ENCODE measurements at regions not wholly inside any gene's neighbourhood (a gene's known extent, or its start where the extent isn't known, plus 50 kb on each side); places are given as distances from the start of the nearest gene placed in this dataset.
A peak's percentile ranks its signal among the peaks of the same experiment; 100 is the strongest.

DNA sequence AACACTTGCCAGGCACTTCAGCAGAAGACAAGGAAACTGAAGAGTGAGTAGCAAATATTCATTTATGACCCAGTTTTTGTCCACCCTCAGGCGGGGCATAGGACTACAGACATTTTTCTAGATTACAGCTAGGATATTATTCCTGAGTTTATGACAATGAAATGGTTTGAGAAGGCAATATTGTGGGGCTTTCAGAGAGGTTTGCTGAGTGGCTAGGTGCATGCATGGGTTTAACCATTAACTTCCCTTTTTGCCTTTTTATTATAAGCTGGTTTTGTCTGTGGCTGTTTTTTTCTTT, 104.0 kb upstream of the BCAT1 start:
- no peak overlapping the region for H3K27ac ChIP-seq
- H3K4me3 ChIP-seq (ENCODE audit: low read depth, low read length) = peak overlapping the region; percentile 22
- H3K79me2 ChIP-seq = no peaks in the 10 kb centered on the region
- no peaks in the 10 kb centered on the region for H3K27me3 ChIP-seq (ENCODE audit: control insufficient read depth, insufficient read depth, low read length)
- TF ChIP-seq, protein P1, sequence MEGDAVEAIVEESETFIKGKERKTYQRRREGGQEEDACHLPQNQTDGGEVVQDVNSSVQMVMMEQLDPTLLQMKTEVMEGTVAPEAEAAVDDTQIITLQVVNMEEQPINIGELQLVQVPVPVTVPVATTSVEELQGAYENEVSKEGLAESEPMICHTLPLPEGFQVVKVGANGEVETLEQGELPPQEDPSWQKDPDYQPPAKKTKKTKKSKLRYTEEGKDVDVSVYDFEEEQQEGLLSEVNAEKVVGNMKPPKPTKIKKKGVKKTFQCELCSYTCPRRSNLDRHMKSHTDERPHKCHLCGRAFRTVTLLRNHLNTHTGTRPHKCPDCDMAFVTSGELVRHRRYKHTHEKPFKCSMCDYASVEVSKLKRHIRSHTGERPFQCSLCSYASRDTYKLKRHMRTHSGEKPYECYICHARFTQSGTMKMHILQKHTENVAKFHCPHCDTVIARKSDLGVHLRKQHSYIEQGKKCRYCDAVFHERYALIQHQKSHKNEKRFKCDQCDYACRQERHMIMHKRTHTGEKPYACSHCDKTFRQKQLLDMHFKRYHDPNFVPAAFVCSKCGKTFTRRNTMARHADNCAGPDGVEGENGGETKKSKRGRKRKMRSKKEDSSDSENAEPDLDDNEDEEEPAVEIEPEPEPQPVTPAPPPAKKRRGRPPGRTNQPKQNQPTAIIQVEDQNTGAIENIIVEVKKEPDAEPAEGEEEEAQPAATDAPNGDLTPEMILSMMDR (IDR thresholded peaks at IDR 0.05) = no peak
- no peak overlapping the region for H3K9ac ChIP-seq
- H2AFZ ChIP-seq = no peak overlapping the region
- no peaks in the 10 kb centered on the region for H3K9me3 ChIP-seq (ENCODE audit: control insufficient read depth, low read length)
- H3K36me3 ChIP-seq (ENCODE audit: control insufficient read depth, insufficient read depth, low read length) = no peaks in the 10 kb centered on the region
- no peaks in the 10 kb centered on the region for H3K4me1 ChIP-seq
- H3K4me2 ChIP-seq (ENCODE audit: low read length) = no peak overlapping the region

DNA sequence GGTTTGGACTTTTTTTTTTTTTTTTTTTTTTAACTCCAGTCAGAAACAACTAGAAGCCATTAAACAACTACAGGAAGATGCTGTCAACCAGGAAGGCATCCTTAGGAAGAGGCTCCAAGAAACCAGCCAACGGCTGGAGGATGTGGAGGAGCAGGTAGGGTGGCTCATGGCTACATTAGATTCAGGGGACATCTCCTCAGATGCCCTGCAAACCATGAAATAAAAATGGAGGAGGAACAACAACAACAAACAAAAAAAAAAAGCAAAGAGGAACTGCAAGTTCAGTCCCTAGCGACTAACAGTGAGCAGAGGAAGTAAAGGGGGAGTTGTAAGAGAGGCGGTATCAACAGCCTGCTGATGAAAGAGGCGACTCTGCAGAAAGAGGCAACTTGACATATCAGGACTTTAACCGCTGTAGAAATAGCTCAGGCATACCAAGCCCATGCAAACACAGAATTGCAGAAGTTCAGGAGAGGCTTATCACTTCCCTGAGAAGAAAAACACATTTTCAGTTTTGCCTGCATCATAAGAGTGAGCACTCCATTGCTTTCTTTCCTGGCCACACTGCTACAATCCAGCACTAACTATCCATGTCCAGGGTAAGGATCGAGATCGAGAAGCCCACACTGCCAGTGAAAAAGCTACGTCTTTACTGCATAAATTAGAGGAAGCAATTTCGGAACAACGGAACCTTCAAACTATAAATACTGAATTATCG, 103.5 kb upstream of the BCAT1 start:
- no peak overlapping the region for H3K9ac ChIP-seq
- H3K4me3 ChIP-seq (ENCODE audit: low read depth, low read length) = peak overlapping the region; percentile 22
- no peak overlapping the region for H2AFZ ChIP-seq
- no peaks in the 10 kb centered on the region for H3K9me3 ChIP-seq (ENCODE audit: control insufficient read depth, low read length)
- no peaks in the 10 kb centered on the region for H3K4me1 ChIP-seq
- no peaks in the 10 kb centered on the region for H3K79me2 ChIP-seq
- H3K36me3 ChIP-seq (ENCODE audit: control insufficient read depth, insufficient read depth, low read length) = no peaks in the 10 kb centered on the region
- no peaks in the 10 kb centered on the region for H3K27me3 ChIP-seq (ENCODE audit: control insufficient read depth, insufficient read depth, low read length)
- no peak overlapping the region for H3K4me2 ChIP-seq (ENCODE audit: low read length)
- no peak overlapping the region for H3K27ac ChIP-seq
- TF ChIP-seq, protein P1 (IDR thresholded peaks at IDR 0.05) = no peak

DNA sequence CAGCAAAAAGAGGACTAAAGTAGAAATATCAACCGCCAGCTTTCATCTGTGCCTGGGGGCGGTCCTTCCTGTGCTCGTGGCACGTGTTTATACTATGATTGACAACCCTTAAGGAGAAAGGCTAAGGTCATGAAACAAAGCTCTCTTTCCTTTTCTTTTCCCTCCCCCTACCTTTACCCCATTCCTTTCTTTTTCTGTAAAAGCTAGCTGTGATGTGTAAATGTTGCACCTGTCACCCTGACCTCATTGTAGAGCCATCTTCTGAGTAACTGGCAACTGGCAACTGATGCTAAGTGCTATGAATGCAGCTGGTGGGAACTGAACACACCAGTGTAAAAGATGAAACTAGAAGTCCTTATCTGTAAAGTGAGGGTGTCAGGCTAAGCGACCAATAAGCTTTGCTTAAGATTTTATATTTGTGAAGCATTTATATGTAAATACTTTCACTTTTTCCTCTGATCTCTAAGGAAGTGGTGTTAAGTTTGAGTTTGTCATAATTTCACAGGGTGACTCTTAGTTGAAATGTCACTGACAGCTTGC, 102.8 kb upstream of the BCAT1 start:
- Histone ChIP-seq H3K27me3 (ENCODE audit: control insufficient read depth, insufficient read depth, low read length) (no peaks in the 10 kb centered on the region), H3K36me3 (ENCODE audit: control insufficient read depth, insufficient read depth, low read length) (no peaks in the 10 kb centered on the region), H3K4me3 (ENCODE audit: low read depth, low read length) (no peak overlapping the region), H3K9me3 (ENCODE audit: control insufficient read depth, low read length) (no peaks in the 10 kb centered on the region), H3K79me2 (no peaks in the 10 kb centered on the region), H3K4me1 (no peaks in the 10 kb centered on the region), H2AFZ (no peak overlapping the region), H3K27ac (no peak overlapping the region), H3K4me2 (ENCODE audit: low read length) (no peak overlapping the region), H3K9ac (no peak overlapping the region)
- TF ChIP-seq, protein P1 (IDR thresholded peaks at IDR 0.05) = no peak

DNA sequence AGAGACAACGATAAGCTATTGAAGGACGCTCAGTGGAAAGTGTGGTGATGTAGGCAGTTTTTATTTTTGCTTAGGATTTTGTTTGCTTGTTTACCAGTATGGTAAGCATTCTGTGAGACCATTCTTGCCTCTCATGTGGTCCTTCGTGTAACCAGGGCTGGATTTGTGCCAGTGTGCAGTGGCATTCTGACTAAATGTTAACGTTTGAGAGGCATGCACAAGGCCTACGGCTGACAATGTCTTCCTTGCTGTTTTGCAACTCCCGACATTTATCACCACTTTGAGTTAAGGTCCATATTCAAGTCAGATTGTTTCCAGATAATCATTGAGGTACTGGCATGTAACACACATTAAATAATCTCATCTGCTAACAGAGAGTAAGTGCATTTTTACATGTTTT, 102.3 kb upstream of the BCAT1 start:
- Histone ChIP-seq H3K9me3 (ENCODE audit: control insufficient read depth, low read length) (no peaks in the 10 kb centered on the region), H3K79me2 (no peaks in the 10 kb centered on the region), H2AFZ (no peak overlapping the region), H3K4me2 (ENCODE audit: low read length) (no peak overlapping the region), H3K4me1 (no peaks in the 10 kb centered on the region), H3K4me3 (ENCODE audit: low read depth, low read length) (no peak overlapping the region), H3K27ac (no peak overlapping the region), H3K36me3 (ENCODE audit: control insufficient read depth, insufficient read depth, low read length) (no peaks in the 10 kb centered on the region), H3K9ac (no peak overlapping the region), H3K27me3 (ENCODE audit: control insufficient read depth, insufficient read depth, low read length) (no peaks in the 10 kb centered on the region)
- TF ChIP-seq, protein P1 (IDR thresholded peaks at IDR 0.05) = no peak

DNA sequence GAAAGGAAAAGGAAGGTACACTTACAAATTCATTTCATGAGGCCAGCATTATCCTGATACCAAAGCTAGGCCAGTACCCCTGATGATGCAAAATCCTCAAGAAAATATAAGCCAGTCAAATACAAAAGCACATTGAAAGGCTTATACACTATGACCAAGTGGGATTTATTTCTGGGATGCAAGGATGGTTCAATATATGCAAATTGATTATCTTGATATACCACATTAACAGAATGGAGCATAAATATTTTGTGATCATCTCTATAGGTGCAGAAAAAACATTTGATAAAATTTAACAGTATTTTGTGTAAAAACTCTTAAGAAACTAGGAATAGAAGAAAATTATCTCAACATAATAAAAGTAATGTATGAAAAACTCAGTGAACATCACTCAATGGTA, 97.0 kb upstream of the BCAT1 start:
- Histone ChIP-seq H3K9ac (no peak overlapping the region), H3K9me3 (ENCODE audit: control insufficient read depth, low read length) (no peaks in the 10 kb centered on the region), H3K36me3 (ENCODE audit: control insufficient read depth, insufficient read depth, low read length) (no peaks in the 10 kb centered on the region), H3K4me2 (ENCODE audit: low read length) (no peak overlapping the region), H3K27ac (no peak overlapping the region), H3K79me2 (no peaks in the 10 kb centered on the region), H3K4me3 (ENCODE audit: low read depth, low read length) (no peak overlapping the region), H3K4me1 (no peaks in the 10 kb centered on the region), H3K27me3 (ENCODE audit: control insufficient read depth, insufficient read depth, low read length) (no peaks in the 10 kb centered on the region), H2AFZ (no peak overlapping the region)
- TF ChIP-seq, protein P1 (IDR thresholded peaks at IDR 0.05) = no peak

Measured in parathyroid adenoma (tissue), 2 donors.